Inferior parietal cortex (tissue), 1 donor: ENCODE measurements at regions not wholly inside any gene's neighbourhood (a gene's known extent, or its start where the extent isn't known, plus 50 kb on each side); places are given as distances from the start of the nearest gene placed in this dataset.
"Not testable (repeated sequence)": the region's sequence is repeated elsewhere in the genome, so short reads cannot be mapped to it uniquely, and the experiment has no call there.

Experiments
- DNase-seq: peaks from one replicate; pipeline ENCODE4 v3.0.0-alpha.2; 2016; ENCODE audit errors: extremely low spot score

DNA sequence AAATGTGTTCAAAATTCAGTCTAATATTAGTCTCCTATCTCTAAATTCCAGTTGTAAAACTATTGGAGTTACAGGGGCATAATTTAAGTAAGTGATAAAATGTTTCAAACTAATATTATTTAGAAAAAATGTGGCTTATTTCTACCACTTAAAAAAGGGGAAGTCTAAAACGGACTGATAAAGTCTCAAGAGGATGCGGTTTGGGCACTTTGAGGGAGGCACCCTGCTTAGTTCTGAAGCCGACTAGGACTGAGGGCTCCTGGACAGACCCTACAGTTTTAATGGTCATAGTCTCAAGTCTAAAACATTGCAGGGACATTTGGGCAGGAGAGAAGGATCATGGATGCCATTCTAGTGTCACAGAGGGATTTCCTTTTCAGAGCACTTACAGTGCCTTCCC lies 566.3 kb downstream of the NR2F2 start:
- DNase-seq, result no peak

DNA sequence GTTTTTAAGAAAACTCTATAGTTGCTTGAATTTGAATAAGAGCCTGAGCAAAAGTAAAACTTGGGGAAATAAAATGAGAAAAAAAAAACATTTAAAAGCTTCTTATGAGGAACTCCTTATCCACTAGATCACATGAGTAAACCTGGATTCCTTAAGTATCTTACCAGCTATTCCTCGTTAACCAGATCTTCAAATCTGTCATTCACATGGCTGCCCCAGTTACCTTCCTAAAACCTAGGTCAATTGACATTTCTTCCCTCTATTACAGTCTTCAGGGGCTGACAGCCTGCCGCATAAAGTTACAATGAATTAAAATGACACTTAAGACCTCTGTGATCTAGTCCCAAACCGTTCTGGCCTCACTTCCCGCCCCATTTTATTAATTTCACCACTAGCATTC lies 583.6 kb downstream of the NR2F2 start:
- DNase-seq, result no peak

DNA sequence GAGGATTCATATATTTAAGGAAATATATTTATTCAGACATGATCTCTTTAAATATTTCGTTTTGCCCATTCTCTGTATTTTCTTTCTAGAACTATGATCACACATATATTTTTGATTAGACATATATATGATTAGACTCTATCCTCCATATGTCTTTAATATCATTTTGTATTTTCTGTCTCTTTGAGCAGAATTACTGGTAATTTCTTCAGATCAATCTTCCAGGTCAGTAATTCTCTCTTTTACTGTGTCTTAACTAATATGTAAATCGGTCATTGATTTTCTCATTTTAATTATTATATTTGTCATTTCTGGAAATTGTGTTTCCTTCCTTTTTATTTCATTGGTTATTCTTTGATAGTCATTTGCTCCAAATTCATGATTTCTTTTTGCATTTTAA lies 586.2 kb downstream of the NR2F2 start:
- DNase-seq, result no peak

DNA sequence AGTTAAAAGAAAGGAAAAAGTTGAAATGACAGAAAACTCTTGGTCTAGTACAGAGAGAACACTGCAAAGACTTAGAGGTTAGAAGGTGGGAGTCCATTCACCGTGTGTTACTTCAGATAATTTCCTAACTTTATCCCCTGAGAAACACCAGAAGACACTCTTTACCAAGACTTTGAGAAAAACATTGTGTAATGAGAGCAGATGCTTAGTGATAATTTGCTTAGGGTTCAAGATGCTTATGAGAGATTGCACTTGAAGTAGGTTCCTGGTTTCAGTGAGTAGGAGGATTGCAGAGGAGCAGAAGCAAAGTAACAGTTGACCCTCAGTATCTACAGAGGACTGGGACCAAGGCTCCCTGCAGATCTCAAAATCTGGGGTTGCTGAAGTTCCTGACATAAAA lies 594.1 kb downstream of the NR2F2 start:
- DNase-seq, result no peak

DNA sequence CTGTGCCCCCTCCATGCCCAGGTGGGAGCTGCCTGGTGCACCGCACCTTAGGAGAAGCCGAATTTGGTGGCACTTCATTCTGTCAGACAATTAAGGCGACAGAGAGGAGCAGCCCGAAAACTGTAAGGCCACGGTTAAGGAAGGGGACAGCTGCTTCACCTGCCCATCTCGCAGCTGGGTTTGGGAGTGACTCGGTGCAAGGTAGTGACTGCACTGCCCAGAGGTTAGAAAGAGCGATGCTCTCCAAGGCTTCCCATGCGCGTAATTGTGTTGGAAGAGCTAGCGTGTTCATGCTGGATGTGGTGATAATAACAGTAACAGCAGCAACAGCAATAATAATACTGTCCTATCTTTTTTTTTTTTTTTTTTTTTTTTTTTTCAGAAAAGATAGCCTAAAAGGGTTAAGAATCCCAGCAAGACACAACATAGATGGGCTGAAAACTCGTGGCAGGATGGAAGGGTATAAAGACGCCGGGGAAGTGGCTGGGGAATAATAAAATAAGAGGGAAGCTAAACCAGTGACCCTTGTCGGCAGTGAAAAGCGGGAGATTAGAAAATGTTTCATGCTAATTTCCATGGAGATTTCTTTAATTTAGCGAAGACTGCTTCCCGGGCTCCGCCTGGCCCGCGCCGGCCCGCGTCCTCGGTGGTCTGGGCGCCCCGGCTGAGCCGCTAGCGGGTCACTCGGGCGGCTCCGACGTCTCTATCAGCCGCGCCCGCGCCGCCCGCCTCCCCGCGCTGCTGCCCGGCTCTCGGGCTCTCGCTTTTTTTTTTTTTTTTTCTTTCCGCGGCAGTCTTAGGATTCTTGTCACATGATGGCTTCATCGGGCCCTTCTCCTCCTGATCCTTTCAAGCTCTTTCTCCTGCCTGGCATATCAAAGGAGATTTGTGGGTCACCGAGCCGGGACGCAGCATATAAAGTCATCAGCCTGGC lies 617.1 kb downstream of the NR2F2 start:
- DNase-seq, result no peak

DNA sequence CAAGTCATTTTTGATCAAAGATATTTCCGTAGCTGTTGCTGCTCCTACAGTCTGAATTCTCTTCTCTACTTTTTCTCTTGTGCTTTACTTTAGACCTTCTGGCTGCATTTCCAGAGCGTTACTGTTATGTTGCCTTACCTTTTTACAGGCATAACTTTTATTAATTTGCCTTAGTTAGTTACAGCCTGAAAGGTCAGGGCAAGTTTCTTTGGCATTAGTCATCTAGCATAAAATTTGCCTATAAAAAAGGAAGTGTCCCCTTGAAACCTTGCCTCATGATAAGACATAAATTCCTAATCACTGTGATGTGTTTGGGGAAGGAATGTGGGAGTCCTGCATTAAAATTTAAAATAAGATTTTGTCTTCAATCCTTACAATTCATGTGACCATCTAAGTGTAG lies 618.5 kb downstream of the NR2F2 start:
- no peak for DNase-seq

DNA sequence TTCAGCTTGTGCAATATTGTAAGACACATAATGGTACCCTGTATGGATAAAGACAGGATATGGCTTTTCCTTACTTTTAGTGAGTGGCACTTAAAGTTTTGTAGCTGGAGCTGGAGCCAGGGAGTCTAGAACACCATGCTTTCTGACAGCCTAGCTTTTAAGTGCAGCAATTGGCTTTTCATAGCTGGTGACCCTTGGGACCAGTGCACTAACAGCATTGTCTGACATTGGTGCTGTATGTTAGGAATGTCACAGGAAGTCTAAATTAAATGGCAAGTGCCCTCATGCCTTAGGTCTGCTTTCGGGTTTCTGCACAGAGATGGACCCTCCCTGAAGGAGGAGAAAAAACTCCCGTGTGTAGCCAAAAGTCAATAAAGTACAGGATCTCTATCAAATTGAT lies 628.2 kb downstream of the NR2F2 start:
- DNase-seq, result no peak

DNA sequence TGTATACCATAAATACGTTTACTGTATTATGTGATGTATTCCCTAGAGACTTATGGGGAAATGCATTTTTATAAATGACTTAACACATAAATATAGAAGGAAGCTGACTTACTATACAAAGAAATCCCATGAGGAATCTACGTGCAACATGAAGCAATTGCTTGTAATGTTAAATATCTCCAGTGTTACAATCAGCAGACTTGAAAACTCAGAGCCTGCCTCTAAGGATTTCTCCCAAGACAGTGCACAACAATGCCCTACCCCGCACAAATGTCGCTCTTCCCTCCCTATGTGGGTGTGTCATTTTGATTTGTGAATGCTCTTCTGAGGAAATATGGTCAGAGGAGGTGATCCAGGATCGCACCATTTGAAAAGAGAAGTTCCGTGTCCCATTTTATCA lies 629.0 kb downstream of the NR2F2 start:
- no peak for DNase-seq

DNA sequence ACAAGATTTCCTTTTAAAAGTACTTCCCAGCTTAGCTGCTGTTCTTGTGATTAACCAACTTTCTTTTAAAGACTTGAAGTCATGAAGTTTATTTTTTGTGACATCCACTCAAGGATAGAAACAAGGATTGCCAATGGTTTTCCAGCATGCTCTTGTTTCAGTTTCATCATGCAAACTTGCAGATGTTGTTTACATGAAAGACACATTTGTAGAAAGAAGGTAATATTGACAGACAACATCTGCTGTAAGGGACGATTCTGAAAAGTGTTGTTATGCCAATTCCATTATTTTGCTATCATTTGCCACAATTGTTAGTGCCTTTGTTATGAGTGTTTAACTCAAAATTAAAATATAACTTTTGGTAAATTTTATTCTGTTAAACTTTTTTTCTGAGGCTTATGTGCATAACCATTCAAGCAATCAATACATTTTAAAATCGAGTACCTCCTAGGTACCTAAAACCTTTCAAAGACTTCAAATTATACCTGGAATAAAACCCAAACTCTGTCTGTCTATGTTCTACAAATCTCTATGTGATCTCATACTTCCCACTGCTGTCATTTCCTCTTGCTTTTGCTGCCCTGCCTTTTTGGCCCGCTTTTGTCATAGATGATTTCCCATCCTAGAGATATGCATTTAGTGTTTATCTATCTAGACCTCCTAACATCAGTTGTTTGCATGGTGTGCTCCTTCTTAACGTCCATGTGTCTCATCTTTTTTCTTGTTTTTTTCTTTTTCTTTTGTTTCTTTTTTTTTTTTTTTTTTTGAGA lies 630.4 kb downstream of the NR2F2 start:
- DNase-seq, result no peak

DNA sequence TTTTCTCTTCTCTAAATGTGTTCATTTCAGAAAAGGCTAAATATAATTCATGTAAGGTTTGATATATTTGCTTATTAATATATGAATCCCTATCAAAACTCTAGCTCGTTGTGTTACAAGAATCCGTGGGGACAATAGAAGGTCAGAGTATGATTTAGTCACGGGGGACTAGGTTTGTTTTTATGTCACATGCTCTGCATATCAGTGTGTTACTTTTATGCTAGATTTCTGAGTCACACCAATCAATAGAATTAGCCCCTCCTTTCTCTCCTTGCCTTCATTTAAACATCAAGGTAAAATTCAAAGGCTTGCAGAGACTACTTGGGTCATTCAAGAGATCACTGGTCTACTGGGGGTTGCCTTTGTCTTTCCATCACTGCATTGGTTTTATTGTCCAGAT lies 636.1 kb downstream of the NR2F2 start:
- DNase-seq, result no peak

DNA sequence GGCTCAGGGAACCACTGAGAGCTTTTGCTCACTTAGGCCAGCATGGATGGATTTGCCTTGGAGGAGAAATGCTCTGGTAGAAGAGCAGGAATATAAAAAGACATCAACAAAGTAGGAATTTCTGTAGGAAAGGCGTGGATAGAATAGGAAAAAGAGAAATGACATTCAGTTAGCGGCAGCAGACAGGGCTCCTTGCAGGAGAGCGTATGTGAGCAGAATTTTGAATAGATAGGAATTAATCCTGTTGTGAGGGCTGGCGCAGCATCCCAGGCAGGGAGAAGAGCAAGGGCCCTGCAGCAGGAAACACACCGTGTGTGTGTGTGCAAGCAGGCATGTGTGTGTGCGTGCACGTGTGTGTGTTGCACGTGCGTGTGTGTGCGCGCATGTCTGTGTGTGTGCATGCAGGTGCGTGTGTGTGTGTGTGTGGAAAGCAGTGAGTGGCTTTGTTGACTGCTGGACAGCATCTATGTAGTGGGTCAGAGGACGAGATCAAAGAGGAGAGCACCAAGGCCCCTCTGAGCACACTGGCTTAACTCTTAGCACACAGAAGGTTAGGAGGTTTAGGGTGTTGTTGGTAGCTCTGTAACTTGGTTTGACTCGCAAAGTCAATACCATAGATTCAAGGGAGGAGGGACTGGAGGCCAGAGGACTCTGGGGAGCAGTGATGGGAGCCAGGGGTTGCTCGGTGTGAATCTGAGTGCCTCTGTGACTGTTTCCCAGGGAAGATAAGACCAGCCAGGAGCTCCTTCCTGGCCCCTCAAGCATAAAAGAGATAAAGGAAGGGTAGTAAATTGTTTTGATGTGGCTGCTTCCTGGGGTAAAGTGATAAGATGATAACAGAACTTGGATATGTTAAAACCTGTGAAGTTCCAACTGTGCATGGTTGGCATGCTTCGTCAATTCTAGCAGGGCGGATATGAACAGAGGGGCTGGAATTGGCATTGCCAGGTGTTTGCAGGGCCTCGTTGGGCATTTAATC lies 639.5 kb downstream of the NR2F2 start:
- DNase-seq, result no peak

DNA sequence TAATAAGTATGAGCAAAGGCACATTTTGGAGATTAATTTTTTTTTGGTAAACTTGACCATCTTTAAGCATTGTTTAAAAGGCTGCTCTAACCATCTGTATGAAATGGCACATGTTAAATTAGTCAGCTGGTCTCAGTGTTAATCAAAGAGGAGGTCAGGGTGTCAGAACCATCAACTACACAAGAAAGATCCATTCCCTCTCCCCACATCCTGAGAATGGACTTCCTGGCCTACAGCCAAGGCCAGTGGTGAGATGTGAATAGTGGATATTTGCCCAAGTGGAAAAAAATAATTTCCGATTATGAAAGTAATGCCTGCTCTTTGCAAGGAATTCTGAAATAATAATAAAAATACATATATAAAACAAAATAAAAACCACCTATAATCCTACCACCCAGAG lies 641.7 kb downstream of the NR2F2 start:
- no peak for DNase-seq

DNA sequence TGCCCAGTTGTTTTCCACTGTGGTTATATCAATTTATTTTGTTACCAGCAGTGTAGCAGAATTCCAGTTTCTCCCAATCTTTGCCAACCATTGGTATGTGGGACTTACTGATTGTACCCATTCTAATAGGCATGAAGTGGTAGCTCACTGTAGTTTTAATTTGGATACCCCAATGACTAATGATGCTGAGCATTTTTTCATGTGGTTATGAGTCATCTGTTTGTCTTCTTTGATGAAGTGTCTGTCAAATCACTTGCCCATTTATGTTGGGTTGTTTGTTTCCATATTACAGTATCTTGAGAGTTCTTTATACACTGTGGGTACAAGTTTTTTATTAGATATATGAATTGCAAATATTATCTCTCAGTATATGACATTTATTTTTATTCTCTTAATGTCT lies 644.3 kb downstream of the NR2F2 start:
- DNase-seq, result no peak

DNA sequence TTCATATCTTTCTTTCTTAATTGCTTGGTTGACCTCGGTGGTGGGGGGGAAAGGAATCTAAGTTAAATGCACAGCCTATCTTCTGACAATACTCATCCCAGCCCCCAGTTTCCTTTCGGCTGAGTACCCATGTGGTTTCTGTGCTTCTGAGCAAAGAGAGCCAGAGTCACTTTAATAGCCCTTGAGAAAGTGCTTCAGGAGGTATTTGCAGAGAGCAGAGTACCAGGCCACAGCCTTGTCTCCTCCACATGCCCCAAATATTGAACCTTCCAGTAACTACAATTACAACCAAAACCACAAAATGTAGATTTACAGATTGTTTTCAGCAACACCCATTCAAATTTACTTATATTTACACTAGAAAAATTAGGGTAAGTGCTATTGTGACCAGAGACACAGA lies 647.4 kb downstream of the NR2F2 start:
- DNase-seq, result no peak

DNA sequence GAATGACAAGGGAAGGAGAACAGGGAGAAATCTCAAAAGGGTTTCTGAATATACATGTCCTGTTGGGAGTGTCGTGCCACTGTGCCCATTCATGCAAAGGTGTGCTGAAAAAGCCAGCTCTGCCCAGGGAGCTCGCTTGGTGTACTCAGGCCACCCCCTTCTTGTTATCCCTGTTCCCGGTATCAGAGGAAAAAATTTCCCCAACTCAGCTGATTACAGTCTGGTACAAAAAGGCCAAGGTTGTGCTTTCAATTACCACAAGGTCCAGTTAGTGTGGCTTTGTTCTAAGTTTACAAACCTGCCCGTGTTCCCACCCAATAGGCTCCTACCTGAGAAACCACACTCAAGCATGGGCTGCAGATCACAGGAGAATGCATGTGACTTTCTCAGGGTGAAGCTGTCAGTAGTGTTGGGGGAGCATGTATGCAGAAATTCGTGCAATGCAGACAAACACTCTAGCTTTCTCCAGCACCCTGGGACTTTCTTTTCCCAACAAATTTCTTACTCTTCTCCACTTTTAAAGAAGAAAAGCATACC lies 648.5 kb downstream of the NR2F2 start:
- no peak for DNase-seq

DNA sequence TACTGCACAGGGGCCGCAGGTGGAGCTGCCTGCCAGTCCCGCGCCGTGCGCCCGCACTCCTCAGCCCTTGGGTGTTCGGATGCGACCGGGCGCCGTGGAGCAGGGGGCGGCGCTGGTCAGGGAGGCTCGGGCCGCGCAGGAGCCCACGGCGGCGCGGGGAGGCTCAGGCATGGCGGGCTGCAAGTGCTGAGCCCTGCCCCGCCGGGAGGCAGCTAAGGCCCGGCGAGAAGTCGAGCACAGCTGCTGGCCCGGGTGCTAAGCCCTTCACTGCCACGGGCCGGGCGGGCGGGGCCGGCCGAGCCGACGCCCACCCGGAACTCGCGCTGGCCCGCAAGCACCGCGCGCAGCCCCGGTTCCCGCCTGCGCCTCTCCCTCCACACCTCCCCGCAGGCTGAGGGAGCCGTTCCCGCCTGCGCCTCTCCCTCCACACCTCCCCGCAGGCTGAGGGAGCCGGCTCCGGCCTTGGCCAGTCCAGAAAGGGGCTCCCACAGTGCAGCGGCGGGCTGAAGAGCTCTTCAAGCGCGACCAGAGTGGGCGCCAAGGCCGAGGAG lies 653.7 kb downstream of the NR2F2 start:
- not testable (repeated sequence) for DNase-seq

DNA sequence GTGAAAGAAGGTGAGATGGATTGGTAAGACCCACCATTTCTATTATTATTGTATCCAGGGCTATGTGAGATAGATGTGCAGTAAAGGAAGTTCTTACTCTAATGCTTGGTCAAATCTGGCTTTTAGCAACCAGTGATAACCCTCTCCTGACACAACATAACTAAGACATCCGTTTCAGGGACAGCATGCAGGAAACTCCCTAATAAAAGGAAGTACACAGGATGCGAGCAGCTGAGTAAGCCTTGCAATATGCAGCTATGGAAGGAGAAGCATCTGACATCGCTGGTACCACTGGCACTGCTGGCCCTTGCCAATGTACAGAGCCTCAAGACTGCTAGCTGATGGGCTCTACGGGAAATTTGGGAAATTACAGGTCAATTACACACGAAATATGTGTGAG lies 662.3 kb downstream of the NR2F2 start:
- DNase-seq, result no peak

DNA sequence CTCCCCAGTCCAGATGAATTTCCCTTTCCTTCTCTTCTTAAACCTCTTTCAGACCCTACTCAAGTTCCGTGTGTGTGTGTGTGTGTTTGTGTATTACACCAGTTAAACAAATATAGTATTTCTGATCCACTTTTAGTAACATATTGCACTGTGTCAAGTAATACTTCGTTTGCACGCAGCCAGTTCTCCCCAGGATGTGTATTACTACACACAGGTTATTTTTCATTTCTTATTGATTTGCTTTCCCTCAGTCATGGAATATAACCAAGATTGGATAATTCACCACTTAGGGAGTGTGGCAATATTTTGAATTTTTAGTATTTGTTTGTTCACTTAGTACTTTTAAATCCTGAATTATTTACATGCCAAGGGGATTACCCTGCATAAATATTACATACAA lies 667.0 kb downstream of the NR2F2 start:
- no peak for DNase-seq

DNA sequence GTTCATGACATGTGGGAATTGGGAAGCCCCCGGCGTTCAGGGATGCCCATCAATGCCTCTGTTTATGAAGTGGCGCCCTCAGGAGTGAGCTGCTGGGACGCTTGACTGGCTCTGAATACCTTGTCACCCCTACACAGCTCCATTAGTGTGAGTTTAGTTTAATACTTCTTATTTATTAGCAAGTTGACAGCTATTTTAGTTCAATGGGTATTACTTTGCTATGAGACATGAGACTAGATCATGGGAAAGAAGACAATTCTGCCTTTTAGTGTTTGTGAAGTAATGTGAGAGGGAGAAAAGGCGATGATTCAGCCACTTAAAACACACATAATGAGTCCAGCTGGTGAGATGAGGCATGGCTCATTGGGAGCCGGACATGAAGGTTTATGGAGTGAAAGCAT lies 678.5 kb downstream of the NR2F2 start:
- no peak for DNase-seq

DNA sequence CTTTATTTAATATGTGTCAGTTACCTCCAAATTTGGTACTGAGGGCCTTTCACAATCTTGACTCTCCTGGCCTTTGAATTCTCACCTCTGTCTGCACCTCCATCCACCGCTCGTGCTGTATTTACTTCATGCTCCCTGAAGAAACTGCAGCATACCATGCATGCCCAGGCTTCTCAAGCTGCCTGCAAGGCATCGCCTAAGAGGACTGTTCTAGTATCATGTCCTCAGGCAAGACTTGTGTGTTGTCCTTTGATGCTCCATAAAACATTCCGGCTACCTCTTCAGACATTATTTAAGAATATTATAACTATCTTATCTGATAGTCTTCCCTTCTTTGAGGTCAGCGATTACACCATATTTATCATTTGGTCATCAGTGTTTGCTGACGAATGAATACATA lies 682.5 kb downstream of the NR2F2 start:
- DNase-seq, result no peak

DNA sequence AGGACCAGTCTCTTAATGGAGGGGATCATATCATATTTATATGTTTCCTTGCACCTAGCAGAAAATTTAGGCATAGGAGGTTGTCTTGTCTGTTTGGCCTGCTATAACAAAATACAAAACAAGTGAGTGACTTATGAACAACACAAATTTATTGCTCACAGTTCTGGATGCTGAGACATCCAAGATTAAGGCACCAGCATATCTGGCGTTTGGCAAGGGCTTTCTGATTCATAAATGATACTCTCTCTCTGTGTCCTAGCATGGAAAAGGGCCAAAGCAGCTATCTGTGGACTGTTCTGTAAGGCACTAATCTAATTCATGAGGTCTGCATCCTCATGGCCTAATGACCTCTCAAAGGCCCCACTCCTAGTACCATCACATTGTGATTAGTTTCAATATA lies 683.0 kb downstream of the NR2F2 start:
- no peak for DNase-seq
